ENCODE measurements at regions not wholly inside any gene's neighbourhood (a gene's known extent, or its start where the extent isn't known, plus 50 kb on each side); places are given as distances from the start of the nearest gene placed in this dataset.

GRCh38 chr4:30262379-30262778 lies 457.8 kb upstream of the PCDH7 start:
- TF ChIP-seq CTCF (IDR thresholded peaks at IDR 0.05) (no peak), POLR2AphosphoS5 (IDR thresholded peaks at IDR 0.05) (no peak), POLR2A (IDR thresholded peaks at IDR 0.05) (no peak)

All from suprapubic skin (tissue), 4 donors.